ENCODE measurements at regions not wholly inside any gene's neighbourhood (a gene's known extent, or its start where the extent isn't known, plus 50 kb on each side); places are given as distances from the start of the nearest gene placed in this dataset.

- TF ChIP-seq CTCF (IDR thresholded peaks at IDR 0.05), result no peak
- TF ChIP-seq POLR2A (IDR thresholded peaks at IDR 0.05), result no peak
These were observed 196.3 kb downstream of the SLITRK5 start for GRCh38 chr13:87867426-87867825.

All from thyroid gland (tissue), 4 donors.